Gastroesophageal sphincter (tissue), 4 donors: ENCODE measurements at regions not wholly inside any gene's neighbourhood (a gene's known extent, or its start where the extent isn't known, plus 50 kb on each side); places are given as distances from the start of the nearest gene placed in this dataset.
"Not testable (repeated sequence)": the region's sequence is repeated elsewhere in the genome, so short reads cannot be mapped to it uniquely, and the experiment has no call there.

Experiments used
- ATAC-seq: fragments of 150-250 bp; one replicate; pipeline ENCODE4 v1.9.1; 2016; ENCODE audit warnings: mild to moderate bottlenecking, moderate library complexity
- H3K27ac ChIP-seq, 4 donors: fragments of 200-600 bp; sonication (generic) in 3 of 4; 1 replicate in 3 of 4; 2 replicates in 1 of 4; pipeline ENCODE4 v1.5.1; 2016 to 2019
- H3K27me3 ChIP-seq: fragments of 200-600 bp; sonication (generic); one replicate; pipeline ENCODE4 v1.5.1; 2019
- H3K36me3 ChIP-seq, 2 donors: fragments of 200-600 bp; sonication (generic); one replicate each; pipeline ENCODE4 v1.5.1; 2019; ENCODE audit warnings: control low read depth in 1 of 2
- H3K4me1 ChIP-seq, 3 donors: fragments of 200-600 bp; sonication (generic); 1 replicate in 2 of 3; 2 replicates in 1 of 3; pipeline ENCODE4 v1.5.1; 2016 to 2019; ENCODE audit warnings: control low read depth in 2 of 3
- H3K4me3 ChIP-seq, 2 donors: fragments of 200-600 bp; sonication (generic); one replicate each; pipeline ENCODE4 v1.5.1; 2019; ENCODE audit warnings: mild to moderate bottlenecking in 1 of 2, moderate library complexity in 1 of 2
- H3K9me3 ChIP-seq, 3 donors: fragments of 200-600 bp; sonication (generic); one replicate each; pipeline ENCODE4 v1.5.1; 2017 to 2019; ENCODE audit warnings: control low read depth in 2 of 3
- EP300 ChIP-seq: sonication (generic); formaldehyde crosslinking; IDR thresholded peaks from one replicate; pipeline ENCODE4 v1.6.1; 2017; ENCODE audit warnings: antibody characterized with exemption, mild to moderate bottlenecking
- POLR2A ChIP-seq, 2 donors: fragments of 450-650 bp; IDR thresholded peaks; one replicate each; pipeline ENCODE4 v1.6.1; 2017; ENCODE audit warnings: antibody characterized with exemption in 2 of 2, mild to moderate bottlenecking in 2 of 2, moderate library complexity in 1 of 2
- POLR2AphosphoS5 ChIP-seq: sonication (generic); formaldehyde crosslinking; IDR thresholded peaks from one replicate; pipeline ENCODE4 v1.6.1; 2017; ENCODE audit warnings: antibody characterized with exemption
- WGBS, 2 donors: methylation state at CpG; one replicate each; pipeline ENCODE4 v1.1.5; 2018; ENCODE audit warnings: low coverage in 1 of 2; 5-methylcytosine and 5-hydroxymethylcytosine counted together
- TF ChIP-seq, protein P1 (sequence below), 4 experiments: fragments of 200-600 bp in 2 of 4; fragments of 450-650 bp in 2 of 4; sonication (generic) in 1 of 4; IDR thresholded peaks; one replicate each; pipeline ENCODE4 v1.5.1; 2017 to 2019; ENCODE audit warnings: antibody characterized with exemption in 4 of 4, mild to moderate bottlenecking in 2 of 4, moderate library complexity in 2 of 4

- H3K4me1 ChIP-seq, result no peaks in the 10 kb centered on the region
- no peaks in the 10 kb centered on the region for H3K36me3 ChIP-seq
- no peaks in the 10 kb centered on the region for H3K27me3 ChIP-seq
- H3K27ac ChIP-seq, result no peak overlapping the region
- TF ChIP-seq POLR2A (IDR thresholded peaks at IDR 0.05) (no peak), POLR2AphosphoS5 (no peak), EP300 (no peak)
- TF ChIP-seq, protein P1, sequence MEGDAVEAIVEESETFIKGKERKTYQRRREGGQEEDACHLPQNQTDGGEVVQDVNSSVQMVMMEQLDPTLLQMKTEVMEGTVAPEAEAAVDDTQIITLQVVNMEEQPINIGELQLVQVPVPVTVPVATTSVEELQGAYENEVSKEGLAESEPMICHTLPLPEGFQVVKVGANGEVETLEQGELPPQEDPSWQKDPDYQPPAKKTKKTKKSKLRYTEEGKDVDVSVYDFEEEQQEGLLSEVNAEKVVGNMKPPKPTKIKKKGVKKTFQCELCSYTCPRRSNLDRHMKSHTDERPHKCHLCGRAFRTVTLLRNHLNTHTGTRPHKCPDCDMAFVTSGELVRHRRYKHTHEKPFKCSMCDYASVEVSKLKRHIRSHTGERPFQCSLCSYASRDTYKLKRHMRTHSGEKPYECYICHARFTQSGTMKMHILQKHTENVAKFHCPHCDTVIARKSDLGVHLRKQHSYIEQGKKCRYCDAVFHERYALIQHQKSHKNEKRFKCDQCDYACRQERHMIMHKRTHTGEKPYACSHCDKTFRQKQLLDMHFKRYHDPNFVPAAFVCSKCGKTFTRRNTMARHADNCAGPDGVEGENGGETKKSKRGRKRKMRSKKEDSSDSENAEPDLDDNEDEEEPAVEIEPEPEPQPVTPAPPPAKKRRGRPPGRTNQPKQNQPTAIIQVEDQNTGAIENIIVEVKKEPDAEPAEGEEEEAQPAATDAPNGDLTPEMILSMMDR (IDR thresholded peaks at IDR 0.05), result no peak
- H3K4me3 ChIP-seq, result no peak overlapping the region
- no peak for ATAC-seq
- no peaks in the 10 kb centered on the region for H3K9me3 ChIP-seq
- 60% methylated on average over 5 of the region's 7 CpGs; no CpG with 5 or more reads in 1 of the 2 donors for WGBS, 2 donors
These were observed 180.2 kb upstream of the EOLA2 start for GRCh38 chrX:150118476-150118875.

GRCh38 chrX:150119323-150119722, 181.0 kb upstream of the EOLA2 start:
- Histone ChIP-seq H3K27me3 (no peaks in the 10 kb centered on the region), H3K9me3 (no peaks in the 10 kb centered on the region), H3K4me1 (no peaks in the 10 kb centered on the region), H3K27ac (no peak overlapping the region), H3K36me3 (no peaks in the 10 kb centered on the region), H3K4me3 (no peak overlapping the region)
- no peak for ATAC-seq
- TF ChIP-seq POLR2A (IDR thresholded peaks at IDR 0.05) (no peak), EP300 (no peak), POLR2AphosphoS5 (no peak)
- TF ChIP-seq, protein P1 (IDR thresholded peaks at IDR 0.05), result no peak
- 50 to 75% methylated on average over 1 of the region's 2 CpGs for WGBS, 2 donors

DNA sequence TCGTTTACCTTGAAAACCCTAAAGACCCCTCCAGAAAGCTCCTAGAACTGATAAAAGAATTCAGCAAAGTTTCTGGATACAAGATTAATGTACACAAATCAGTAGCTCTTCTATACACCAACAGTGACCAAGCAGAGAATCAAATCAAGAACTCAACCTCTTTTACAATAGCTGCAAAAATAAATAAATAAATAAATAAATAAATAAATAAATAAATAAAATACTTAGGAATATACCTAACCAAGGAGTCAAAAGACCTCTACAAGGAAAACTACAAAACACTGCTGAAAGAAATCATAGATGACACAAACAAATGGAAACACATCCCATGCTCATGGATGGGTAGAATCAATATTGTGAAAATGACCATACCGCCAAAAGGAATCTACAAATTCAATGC, 186.8 kb upstream of the EOLA2 start:
- not testable (repeated sequence) for H3K4me1 ChIP-seq, H3K9me3 ChIP-seq, H3K4me3 ChIP-seq, H3K27me3 ChIP-seq, ATAC-seq, H3K27ac ChIP-seq, H3K36me3 ChIP-seq
- WGBS, 2 donors, result 100% methylated on average over 1 of the region's 2 CpGs

DNA sequence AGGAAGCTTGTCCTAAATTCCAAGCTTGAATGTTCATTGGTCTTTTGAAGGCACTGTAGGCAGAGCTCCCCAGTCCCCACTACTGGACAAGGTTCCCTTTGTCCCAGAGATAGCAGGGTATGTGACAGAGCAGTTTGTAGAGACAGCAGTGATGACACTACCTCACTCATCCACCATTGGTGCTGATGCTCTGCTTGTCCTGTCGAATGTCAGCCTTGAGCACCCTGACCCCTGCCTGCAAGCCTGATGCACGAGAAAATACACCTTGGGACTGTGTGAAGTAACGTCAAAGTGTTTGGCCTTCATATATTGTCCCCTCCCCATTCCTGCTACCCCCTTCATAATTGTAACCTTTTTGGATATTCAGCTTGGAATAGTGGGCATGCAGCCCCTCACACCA, 188.9 kb upstream of the EOLA2 start:
- no peak overlapping the region for H3K4me3 ChIP-seq
- ATAC-seq, result no peak
- H3K4me1 ChIP-seq, result no peaks in the 10 kb centered on the region
- no peak overlapping the region for H3K27ac ChIP-seq
- 52 to 80% methylated on average over 2 of the region's 3 CpGs for WGBS, 2 donors
- TF ChIP-seq, protein P1 (IDR thresholded peaks at IDR 0.05), result no peak
- no peak for TF ChIP-seq POLR2AphosphoS5
- TF ChIP-seq EP300, result no peak
- no peak for TF ChIP-seq POLR2A (IDR thresholded peaks at IDR 0.05)
- no peaks in the 10 kb centered on the region for H3K9me3 ChIP-seq
- H3K27me3 ChIP-seq, result no peaks in the 10 kb centered on the region
- no peaks in the 10 kb centered on the region for H3K36me3 ChIP-seq

DNA sequence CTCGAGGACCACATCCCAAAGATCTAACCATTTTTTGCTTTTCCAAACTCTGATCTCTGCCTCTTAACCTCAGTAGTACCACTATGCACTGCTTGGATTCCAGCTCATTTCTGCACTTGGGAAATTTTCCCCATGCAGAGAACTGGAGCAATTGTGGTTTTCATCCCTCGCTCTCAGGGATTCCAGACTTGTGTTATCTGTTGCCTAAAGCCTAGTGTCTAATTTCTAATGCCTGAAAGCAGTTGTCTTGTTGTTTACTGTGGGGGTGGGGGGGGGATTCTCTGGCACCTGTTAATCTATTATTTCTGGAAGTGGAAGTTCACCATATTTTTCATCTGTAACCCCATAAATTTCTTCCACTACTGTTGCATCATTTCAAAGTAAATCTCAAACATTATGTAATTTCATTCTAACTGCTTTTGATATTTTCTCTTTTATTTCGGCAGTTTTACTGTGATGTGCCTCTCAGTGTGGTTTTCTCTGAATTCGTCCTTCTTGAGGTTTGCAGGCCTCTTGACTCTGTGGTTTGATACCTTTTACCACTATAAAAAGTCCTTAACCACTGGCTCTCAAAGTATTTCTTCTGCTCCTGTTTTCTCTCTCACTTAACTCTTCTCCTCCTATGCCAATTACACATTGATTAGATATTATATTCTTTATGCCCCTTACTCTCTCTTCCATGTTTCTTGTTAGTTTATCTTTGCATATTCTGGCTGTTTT, 205.6 kb upstream of the EOLA2 start:
- ATAC-seq, result no peak
- Histone ChIP-seq H3K27ac (no peak overlapping the region), H3K36me3 (no peaks in the 10 kb centered on the region), H3K9me3 (no peaks in the 10 kb centered on the region), H3K27me3 (no peaks in the 10 kb centered on the region), H3K4me1 (no peaks in the 10 kb centered on the region), H3K4me3 (no peak overlapping the region)
- 67 to 79% methylated on average over 2 to 4 of the region's 4 CpGs for WGBS, 2 donors
- TF ChIP-seq EP300, result no peak

GRCh38 chrX:150146271-150146896, 208.1 kb upstream of the EOLA2 start:
- Histone ChIP-seq H3K27ac (no peak overlapping the region), H3K4me1 (no peaks in the 10 kb centered on the region), H3K4me3 (no peak overlapping the region), H3K36me3 (no peaks in the 10 kb centered on the region), H3K27me3 (no peaks in the 10 kb centered on the region), H3K9me3 (no peaks in the 10 kb centered on the region)
- TF ChIP-seq POLR2AphosphoS5 (no peak), POLR2A (IDR thresholded peaks at IDR 0.05) (no peak), EP300 (no peak)
- TF ChIP-seq, protein P1 (IDR thresholded peaks at IDR 0.05), result no peak
- WGBS, 2 donors, result no CpG with 5 or more reads among the region's 1 CpG
- ATAC-seq, result no peak
